SK-N-SH (cell line): ENCODE measurements at regions not wholly inside any gene's neighbourhood (a gene's known extent, or its start where the extent isn't known, plus 50 kb on each side); places are given as distances from the start of the nearest gene placed in this dataset.

Source experiments
- CTCF ChIA-PET: fragments of 300-600, 350-600 bp; formaldehyde crosslinking; extraction: SDS; loops from one replicate; lab custom pipeline; 2021; lab: Yijun Ruan, JAX
- POLR2A ChIA-PET: fragments of 350-600 bp; sonication (Branson Sonifier 250); formaldehyde crosslinking; extraction: SDS; loops from one replicate; lab custom pipeline; 2020; ENCODE audit warnings: antibody characterized with exemption, inconsistent platforms; lab: Yijun Ruan, JAX
- DNase-seq: peaks from one replicate; pipeline ENCODE4 v3.0.0; 2012
- H2AFZ ChIP-seq: fragments of 200-600 bp; sonication (generic); 2 replicates; pipeline ENCODE4 v1.8.1; 2016; ENCODE audit warnings: antibody characterized with exemption, mild to moderate bottlenecking, low read depth
- H3F3A ChIP-seq: fragments of 200-600 bp; sonication (generic); replicated peaks from 2 replicates; pipeline ENCODE3; 2016; ENCODE audit warnings: antibody characterized with exemption, mild to moderate bottlenecking; ENCODE audit not compliant: insufficient read depth
- H3K27ac ChIP-seq, 2 experiments: fragments of 200-500 bp in 1 of 2; fragments of 200-600 bp in 1 of 2; sonication (Bioruptor generic) in 1 of 2; sonication (generic), shearing (Covaris generic) in 1 of 2; 2 replicates each; pipeline versions ENCODE4 v1.5.1 to v1.6.1; 2014 to 2016; ENCODE audit warnings: low read depth in 2 of 2, inconsistent platforms in 1 of 2, low read length in 1 of 2, mild to moderate bottlenecking in 1 of 2, mixed read lengths in 1 of 2
- H3K27me3 ChIP-seq: fragments of 200-600 bp; sonication (generic), shearing (Covaris generic); 2 replicates; pipeline ENCODE4 v1.6.1; 2016; ENCODE audit warnings: mixed run types; ENCODE audit not compliant: insufficient read depth
- H3K36me3 ChIP-seq, 2 experiments: fragments of 200-500 bp in 1 of 2; fragments of 200-600 bp in 1 of 2; sonication (Bioruptor generic) in 1 of 2; sonication (generic) in 1 of 2; replicated peaks in 1 of 2; 2 replicates each; pipeline versions ENCODE3 to v1.5.1; 2014 to 2016; ENCODE audit warnings: low read length in 1 of 2, mild to moderate bottlenecking in 1 of 2; ENCODE audit not compliant: insufficient read depth in 2 of 2, control insufficient read depth in 1 of 2
- H3K4me1 ChIP-seq, 2 experiments: fragments of 200-500 bp in 1 of 2; fragments of 200-600 bp in 1 of 2; sonication (Bioruptor generic) in 1 of 2; sonication (generic), shearing (Covaris generic) in 1 of 2; 2 replicates each; pipeline versions ENCODE4 v1.5.1 to v1.6.1; 2014 to 2016; ENCODE audit warnings: low read depth in 1 of 2, low read length in 1 of 2, mixed run types in 1 of 2; ENCODE audit not compliant: insufficient read depth in 2 of 2, control insufficient read depth in 1 of 2
- H3K4me2 ChIP-seq: fragments of 200-600 bp; sonication (generic), shearing (Covaris generic); 2 replicates; pipeline ENCODE4 v1.6.1; 2017; ENCODE audit warnings: mixed run types
- H3K4me3 ChIP-seq, 2 experiments: fragments of 200-500 bp in 1 of 2; fragments of 200-600 bp in 1 of 2; sonication (Bioruptor generic) in 1 of 2; sonication (generic), shearing (Covaris generic) in 1 of 2; 2 replicates each; pipeline versions ENCODE4 v1.5.1 to v1.8.1; 2014 to 2016; ENCODE audit warnings: low read depth in 2 of 2, inconsistent platforms in 1 of 2, low read length in 1 of 2, mild to moderate bottlenecking in 1 of 2, mixed read lengths in 1 of 2, moderate library complexity in 1 of 2
- H3K79me2 ChIP-seq: fragments of 200-600 bp; sonication (generic); 2 replicates; pipeline ENCODE4 v1.8.1; 2017; ENCODE audit warnings: mild to moderate bottlenecking; ENCODE audit not compliant: insufficient read depth
- H3K9ac ChIP-seq: fragments of 200-600 bp; sonication (generic); 2 replicates; pipeline ENCODE4 v1.6.1; 2017; ENCODE audit warnings: mixed run types
- H3K9me2 ChIP-seq: fragments of 200-600 bp; sonication (generic); 2 replicates; pipeline ENCODE4 v1.6.1; 2017; ENCODE audit warnings: mixed run types
- H3K9me3 ChIP-seq: fragments of 200-600 bp; sonication (generic); 2 replicates; pipeline ENCODE4 v1.6.1; 2017; ENCODE audit warnings: mixed run types, mild to moderate bottlenecking, moderate library complexity
- H4K20me1 ChIP-seq: fragments of 200-600 bp; sonication (generic); 2 replicates; pipeline ENCODE4 v1.6.1; 2017; ENCODE audit warnings: mild to moderate bottlenecking, mixed run types; ENCODE audit not compliant: insufficient read depth
- ELF1 ChIP-seq: IDR thresholded peaks from 2 replicates; pipeline ENCODE4 v1.4.0; 2012
- FOSL2 ChIP-seq: IDR thresholded peaks from 2 replicates; pipeline ENCODE4 v1.4.0; 2012; ENCODE audit warnings: low read depth, mild to moderate bottlenecking, moderate library complexity, borderline replicate concordance
- FOXJ3 ChIP-seq: sonication (generic); formaldehyde crosslinking; IDR thresholded peaks from 2 replicates; pipeline ENCODE4 v1.5.1; 2020; ENCODE audit warnings: mild to moderate bottlenecking, missing genetic modification reagents
- GABPA ChIP-seq: IDR thresholded peaks from 2 replicates; pipeline ENCODE4 v1.4.0; 2012; ENCODE audit warnings: low read depth, mild to moderate bottlenecking
- GATA2 ChIP-seq: sonication (generic); formaldehyde crosslinking; IDR thresholded peaks from 2 replicates; pipeline ENCODE4 v1.5.0; 2020; ENCODE audit warnings: mild to moderate bottlenecking, missing genetic modification reagents
- IRF3 ChIP-seq: fragments of 150-350 bp; IDR thresholded peaks from 2 replicates; pipeline ENCODE4 v1.6.1; 2016; ENCODE audit warnings: mild to moderate bottlenecking, low read depth, low read length
- MEF2A ChIP-seq: IDR thresholded peaks from 2 replicates; pipeline ENCODE4 v1.4.0; 2012; ENCODE audit warnings: low read depth, borderline replicate concordance
- NFIC ChIP-seq: IDR thresholded peaks from 2 replicates; pipeline ENCODE4 v1.4.0; 2012; ENCODE audit warnings: borderline replicate concordance
- POLR2AphosphoS5 ChIP-seq: IDR thresholded peaks from 2 replicates; pipeline ENCODE4 v1.6.1; 2012; ENCODE audit warnings: low read depth, low read length
- RAD21 ChIP-seq: IDR thresholded peaks from 2 replicates; pipeline ENCODE4 v1.6.1; 2012; ENCODE audit warnings: mild to moderate bottlenecking, low read length
- RCOR1 ChIP-seq: fragments of 150-350 bp; IDR thresholded peaks from 2 replicates; pipeline ENCODE4 v1.6.1; 2017; ENCODE audit warnings: antibody characterized with exemption, low read length
- REST ChIP-seq: IDR thresholded peaks from 2 replicates; pipeline ENCODE4 v1.6.1; 2012; ENCODE audit warnings: mild to moderate bottlenecking, low read depth, low read length, moderate library complexity
- RFX5 ChIP-seq: IDR thresholded peaks from 2 replicates; pipeline ENCODE4 v1.6.1; 2012; ENCODE audit warnings: mild to moderate bottlenecking, improper control_type of control experiment, low read length
- RXRA ChIP-seq: IDR thresholded peaks from 2 replicates; pipeline ENCODE4 v1.4.0; 2012; ENCODE audit warnings: low read depth, mild to moderate bottlenecking, borderline replicate concordance
- SMC3 ChIP-seq: IDR thresholded peaks from 2 replicates; pipeline ENCODE4 v1.6.1; 2012; ENCODE audit warnings: low read depth, low read length, improper control_type of control experiment
- TAF1 ChIP-seq: IDR thresholded peaks from 2 replicates; pipeline ENCODE4 v1.6.1; 2012; ENCODE audit warnings: low read depth, mild to moderate bottlenecking, low read length, moderate library complexity, borderline replicate concordance
- TCF12 ChIP-seq: IDR thresholded peaks from 2 replicates; pipeline ENCODE4 v1.4.0; 2012
- TEAD4 ChIP-seq: IDR thresholded peaks from 2 replicates; pipeline ENCODE4 v1.4.0; 2012; ENCODE audit warnings: mild to moderate bottlenecking, borderline replicate concordance; ENCODE audit not compliant: insufficient read depth
- USF2 ChIP-seq: fragments of 150-350 bp; IDR thresholded peaks from 2 replicates; pipeline ENCODE4 v1.6.1; 2017; ENCODE audit warnings: antibody characterized with exemption, low read length, low read depth, borderline replicate concordance
- WGBS: methylation state at CpG from one replicate; pipeline ENCODE4 v1.1.6; 2017; ENCODE audit warnings: low lambda C conversion rate; 5-methylcytosine and 5-hydroxymethylcytosine counted together
- TF ChIP-seq, protein P1 (sequence below): IDR thresholded peaks from 2 replicates; pipeline ENCODE4 v1.4.0; 2012; ENCODE audit warnings: low read depth

DNA sequence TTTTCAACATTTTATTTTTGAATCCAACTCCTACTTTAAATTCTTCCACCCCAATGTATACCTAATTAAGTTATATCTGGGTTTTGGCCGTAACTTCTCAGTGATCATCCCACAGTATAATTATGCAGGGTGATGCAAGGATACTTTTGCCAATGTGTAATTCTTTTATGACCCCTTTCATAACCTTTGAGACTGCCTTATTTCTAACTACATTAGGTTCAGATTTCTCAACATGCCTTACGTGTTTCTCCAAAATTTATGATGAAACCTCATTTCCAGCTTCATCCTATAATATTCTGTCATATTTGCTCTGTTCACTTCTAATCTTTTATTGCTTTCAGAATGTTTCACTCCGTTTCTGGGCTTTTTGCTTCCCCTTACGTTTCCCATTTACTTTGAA is 1229.6 kb upstream of the ALCAM start:
- Histone ChIP-seq H3K9ac (no peak overlapping the region), H3F3A (peaks cover 18% of the 10 kb centered on the region), H3K9me2 (no peaks in the 10 kb centered on the region), H3K27ac (no peak overlapping the region), H2AFZ (no peak overlapping the region), H3K4me1 (peaks cover 0 to 16% of the 10 kb centered on the region in 2 experiments; a peak in 3 of 4 replicates), H4K20me1 (no peaks in the 10 kb centered on the region)
- DNase-seq, result no peak
- POLR2A ChIA-PET, result no interaction called here
- TF ChIP-seq SMC3 (no peak), TAF1 (no peak), USF2 (no peak), TEAD4 (no peak), FOSL2 (no peak), RAD21 (no peak), TCF12 (no peak), MEF2A (no peak)
- TF ChIP-seq, protein P1, sequence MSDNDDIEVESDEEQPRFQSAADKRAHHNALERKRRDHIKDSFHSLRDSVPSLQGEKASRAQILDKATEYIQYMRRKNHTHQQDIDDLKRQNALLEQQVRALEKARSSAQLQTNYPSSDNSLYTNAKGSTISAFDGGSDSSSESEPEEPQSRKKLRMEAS, result no peak
- TF ChIP-seq, all 33 proteins: peak for 0
- Histone ChIP-seq H3K4me2 (no peak overlapping the region), H3K27me3 (no peaks in the 10 kb centered on the region), H3K9me3 (no peaks in the 10 kb centered on the region), H3K4me3 (no peak overlapping the region), H3K79me2 (no peaks in the 10 kb centered on the region), H3K36me3 (no peaks in the 10 kb centered on the region)
- WGBS, result 77% methylated on average over 4 of the region's 4 CpGs
- CTCF ChIA-PET, result no interaction called here

GRCh38 chr3:104145164-104145563 is 1221.5 kb upstream of the ALCAM start:
- no peak for TF ChIP-seq NFIC
- TF ChIP-seq TCF12, result no peak
- TF ChIP-seq POLR2AphosphoS5, result no peak
- no peak for TF ChIP-seq REST
- TF ChIP-seq ELF1, result no peak
- no peak for TF ChIP-seq TAF1
- no peak for TF ChIP-seq RAD21
- no peak for TF ChIP-seq RXRA
- no peak for TF ChIP-seq RCOR1
- TF ChIP-seq SMC3, result no peak
- no peak for TF ChIP-seq FOXJ3 (CRISPR knock-in tag)
- no peak for TF ChIP-seq IRF3
- TF ChIP-seq GATA2 (CRISPR knock-in tag), result no peak
- TF ChIP-seq GABPA, result no peak
- no peak for TF ChIP-seq MEF2A
- no peak for TF ChIP-seq RFX5
- no peak for TF ChIP-seq USF2
- POLR2A ChIA-PET, result no interaction called here

More at GRCh38 chr3:104145164-104145563, 1221.5 kb upstream of the ALCAM start:
- H3K4me2 ChIP-seq, result no peak overlapping the region
- no peak overlapping the region for H3K4me3 ChIP-seq
- peaks cover 0 to 2% of the 10 kb centered on the region in 2 experiments; a peak in 2 of 4 replicates for H3K4me1 ChIP-seq
- CTCF ChIA-PET, result no interaction called here
- H3K27me3 ChIP-seq, result no peaks in the 10 kb centered on the region
- H3K9ac ChIP-seq, result no peak overlapping the region
- no peaks in the 10 kb centered on the region for H4K20me1 ChIP-seq
- H3K27ac ChIP-seq, result no peak overlapping the region; a peak in 1 of 4 replicates
- no peak for DNase-seq
- no peaks in the 10 kb centered on the region for H3K9me3 ChIP-seq
- no peaks in the 10 kb centered on the region for H3F3A ChIP-seq
- no peaks in the 10 kb centered on the region for H3K36me3 ChIP-seq
- no peaks in the 10 kb centered on the region for H3K9me2 ChIP-seq
- no peaks in the 10 kb centered on the region for H3K79me2 ChIP-seq
- H2AFZ ChIP-seq, result no peak overlapping the region
